HepG2 (cell line): ENCODE measurements at regions not wholly inside any gene's neighbourhood (a gene's known extent, or its start where the extent isn't known, plus 50 kb on each side); places are given as distances from the start of the nearest gene placed in this dataset.

ENCODE experiments used
- ATAC-seq: fragments of 200-7000 bp; cut with Tn5 transposase; 3 replicates; pipeline ENCODE4 v1.9.1; 2020; ENCODE audit warnings: mild to moderate bottlenecking, moderate library complexity
- BruUV-seq: library from RNA; stranded (reverse); fragments of 400-500 nt; replicated peaks from 2 replicates; lab custom pipeline; 2021; lab: Mats Ljungman, UMichigan
- CTCF ChIA-PET: fragments of 300-600 bp; formaldehyde crosslinking; extraction: SDS; loops from one replicate; lab custom pipeline; 2021; ENCODE audit warnings: low total read pairs, inconsistent platforms, low intra/inter-chr PET ratio; lab: Yijun Ruan, JAX
- POLR2A ChIA-PET: fragments of 350-600 bp; sonication (Branson Sonifier 250); formaldehyde crosslinking; loops from one replicate; lab custom pipeline; 2020; ENCODE audit warnings: antibody characterized with exemption, inconsistent platforms; lab: Yijun Ruan, JAX
- DNase-seq: peaks from one replicate; pipeline ENCODE4 v3.0.0-alpha.2; 2015; ENCODE audit warnings: low spot score
- FAIRE-seq: peaks from 3 replicates; lab custom pipeline; 2011; peaks lifted over from hg19 to GRCh38; lab: Jason Lieb, UNC
- H2AFZ ChIP-seq: one replicate; pipeline ENCODE4 v1.6.1; 2011; ENCODE audit warnings: low read length, inconsistent platforms
- H3K27ac ChIP-seq: fragments of 300-600 bp; 3 replicates; pipeline ENCODE4 v1.8.0; 2011; ENCODE audit warnings: mixed run types, mild to moderate bottlenecking, mixed read lengths, low read length, inconsistent platforms; ENCODE audit not compliant: insufficient read depth; ENCODE audit errors: extremely low read length
- H3K27me3 ChIP-seq, 2 experiments: fragments of 200-600 bp in 1 of 2; 2 replicates in 1 of 2; 3 replicates in 1 of 2; pipeline versions ENCODE4 v1.6.0 to v1.8.0; 2011; ENCODE audit warnings: low read length in 2 of 2, mild to moderate bottlenecking in 2 of 2, moderate library complexity in 2 of 2, inconsistent platforms in 1 of 2; ENCODE audit not compliant: insufficient read depth in 2 of 2, control insufficient read depth in 1 of 2
- H3K36me3 ChIP-seq, 2 experiments: fragments of 200-600 bp in 1 of 2; replicated peaks in 1 of 2; 2 replicates in 1 of 2; 3 replicates in 1 of 2; pipeline versions ENCODE4 v1.5.1 to v1.8.0; 2011; ENCODE audit warnings: low read length in 2 of 2, inconsistent platforms in 1 of 2; ENCODE audit not compliant: insufficient read depth in 2 of 2, control insufficient read depth in 1 of 2
- H3K4me1 ChIP-seq: 2 replicates; pipeline ENCODE4 v1.5.1; 2012; ENCODE audit warnings: low read length, inconsistent platforms; ENCODE audit not compliant: insufficient read depth
- H3K4me2 ChIP-seq: 2 replicates; pipeline ENCODE4 v1.6.0; 2011; ENCODE audit warnings: low read depth, low read length, inconsistent platforms
- H3K4me3 ChIP-seq, 3 experiments: fragments of 200-600 bp in 1 of 3; sonication (generic), shearing (Covaris generic) in 1 of 3; replicated peaks in 1 of 3; 2 replicates each; pipeline ENCODE4 v1.5.1; 2011 to 2016; ENCODE audit warnings: low read length in 3 of 3, inconsistent platforms in 2 of 3, low read depth in 2 of 3, mild to moderate bottlenecking in 2 of 3, control low read depth in 1 of 3, mixed read lengths in 1 of 3; ENCODE audit not compliant: insufficient read depth in 1 of 3
- H3K79me2 ChIP-seq: one replicate; pipeline ENCODE4 v1.6.1; 2011; ENCODE audit warnings: low read length, inconsistent platforms; ENCODE audit not compliant: insufficient read depth
- H3K9ac ChIP-seq: 2 replicates; pipeline ENCODE4 v1.6.0; 2011; ENCODE audit warnings: mild to moderate bottlenecking, low read depth, low read length, inconsistent platforms; ENCODE audit not compliant: insufficient read depth
- H3K9me3 ChIP-seq: 2 replicates; pipeline ENCODE4 v1.5.1; 2012; ENCODE audit warnings: mild to moderate bottlenecking, low read length
- H4K20me1 ChIP-seq: 2 replicates; pipeline ENCODE4 v1.6.0; 2011; ENCODE audit warnings: inconsistent platforms, mild to moderate bottlenecking, low read length, moderate library complexity; ENCODE audit not compliant: insufficient read depth
- ATF7 ChIP-seq, 2 experiments: fragments of 450-650 bp in 1 of 2; sonication (generic) in 1 of 2; formaldehyde crosslinking in 1 of 2; IDR thresholded peaks; 2 replicates each; pipeline versions ENCODE4 v1.4.0 to v1.6.1; 2016 to 2020; ENCODE audit warnings: antibody characterized with exemption in 1 of 2, mild to moderate bottlenecking in 1 of 2, missing genetic modification reagents in 1 of 2
- DDIT3 ChIP-seq: sonication (generic); formaldehyde crosslinking; IDR thresholded peaks from 2 replicates; pipeline ENCODE4 v1.4.0; 2020; ENCODE audit warnings: mild to moderate bottlenecking, missing genetic modification reagents
- DRAP1 ChIP-seq: IDR thresholded peaks from 2 replicates; pipeline ENCODE4 v1.6.1; 2016; ENCODE audit warnings: missing genetic modification reagents, missing compliant biosample characterization
- ELF1 ChIP-seq: sonication (generic); formaldehyde crosslinking; IDR thresholded peaks from 2 replicates; pipeline ENCODE4 v1.4.0; 2020; ENCODE audit warnings: missing genetic modification reagents
- FOSL2 ChIP-seq: sonication (generic); formaldehyde crosslinking; IDR thresholded peaks from 2 replicates; pipeline ENCODE4 v1.4.0; 2020; ENCODE audit warnings: missing genetic modification reagents
- IRF9 ChIP-seq: sonication (generic); formaldehyde crosslinking; IDR thresholded peaks from 2 replicates; pipeline ENCODE4 v1.8.0; 2022; ENCODE audit warnings: missing genetic modification reagents, mild to moderate bottlenecking, borderline replicate concordance
- LCORL ChIP-seq, 2 experiments: fragments of 450-650 bp in 1 of 2; sonication (generic) in 1 of 2; formaldehyde crosslinking in 1 of 2; IDR thresholded peaks; 2 replicates each; pipeline versions ENCODE4 v1.5.0 to v1.6.1; 2017 to 2020; ENCODE audit warnings: antibody characterized with exemption in 1 of 2, missing genetic modification reagents in 1 of 2
- PRDM15 ChIP-seq: sonication (generic); formaldehyde crosslinking; IDR thresholded peaks from 2 replicates; pipeline ENCODE4 v1.4.0; 2020; ENCODE audit warnings: missing genetic modification reagents
- YEATS2 ChIP-seq: sonication (generic); formaldehyde crosslinking; IDR thresholded peaks from 2 replicates; pipeline ENCODE4 v1.4.0; 2020; ENCODE audit warnings: missing genetic modification reagents, borderline replicate concordance
- ZNF264 ChIP-seq: sonication (generic); formaldehyde crosslinking; IDR thresholded peaks from 2 replicates; pipeline ENCODE4 v1.4.0; 2020; ENCODE audit warnings: missing genetic modification reagents
- WGBS: methylation state at CpG from one replicate; pipeline ENCODE4 v1.1.6; 2017; ENCODE audit warnings: low lambda C conversion rate; 5-methylcytosine and 5-hydroxymethylcytosine counted together
- in situ Hi-C: cut with HindIII; loops from 2 replicates; pipeline ENCODE4 v1.10.0; 2017; ENCODE audit warnings: low pct_unique_long_range_greater_than_20kb; ENCODE audit not compliant: extremely low pct_ligation_motif_present
- intact Hi-C: fragments of 100-400 bp; cut with micrococcal nuclease; formaldehyde crosslinking; loops from one replicate; pipeline ENCODE4 v1.10.0; 2022; ENCODE audit not compliant: unreplicated experiment

GRCh38 chr15:53171571-53171970, 381.4 kb upstream of the ONECUT1 start:
- no peak for ATAC-seq
- TF ChIP-seq FOSL2 (CRISPR knock-in tag) (no peak), ATF7 (IDR thresholded peaks at IDR 0.05) (peak; percentile 65), ATF7 (CRISPR knock-in tag; IDR thresholded peaks at IDR 0.05) (no peak), ELF1 (CRISPR knock-in tag) (peak; percentile 34; the same call in 1 of the 2 replicates), DDIT3 (CRISPR knock-in tag) (no peak), PRDM15 (no peak), YEATS2 (no peak), LCORL (IDR thresholded peaks at IDR 0.05) (no peak), LCORL (CRISPR knock-in tag; IDR thresholded peaks at IDR 0.05) (no peak), IRF9 (CRISPR knock-in tag) (no peak), DRAP1 (CRISPR knock-in tag) (no peak), ZNF264 (CRISPR knock-in tag) (peak; percentile 73; the same call in 1 of the 2 replicates)
- TF ChIP-seq, all 625 proteins: peak for 3
- peak; percentile 9 for DNase-seq
- Histone ChIP-seq H3K9ac (no peak overlapping the region), H3K4me3 (no peak overlapping the region), H3K79me2 (no peaks in the 10 kb centered on the region), H3K27me3 (peaks cover 0 to 5% of the 10 kb centered on the region in 2 experiments; a peak in 1 of 5 replicates), H3K4me1 (0 out of 2 replicates have a peak, but pooled peaks cover 1% of the 10 kb centered on the region), H2AFZ (no peak overlapping the region), H3K4me2 (no peak overlapping the region), H3K36me3 (no peaks in the 10 kb centered on the region), H3K27ac (no peak overlapping the region), H3K9me3 (no peaks in the 10 kb centered on the region), H4K20me1 (no peaks in the 10 kb centered on the region)
- ChIA-PET POLR2A (no interaction called here), CTCF (no interaction called here)
- no TSS peak for BruUV-seq
- WGBS = 73% methylated on average over 1 of the region's 1 CpG
- intact Hi-C loops = no loop called here
- in situ Hi-C loops = no loop called here
- FAIRE-seq = no peak
